SU-DHL-6 (cell line): ENCODE measurements at regions not wholly inside any gene's neighbourhood (a gene's known extent, or its start where the extent isn't known, plus 50 kb on each side); places are given as distances from the start of the nearest gene placed in this dataset.

Source experiments
- EZH2phosphoT487 ChIP-seq: fragments of 200-600 bp; sonication (generic), shearing (Covaris generic); conservative IDR thresholded peaks from 2 replicates; pipeline ENCODE4 v1.6.1; 2018; ENCODE audit warnings: mild to moderate bottlenecking, antibody characterized with exemption, low read length, moderate library complexity, mixed read lengths
- TF ChIP-seq, protein P1 (sequence below): fragments of 200-600 bp; sonication (generic); IDR thresholded peaks from one replicate; pipeline ENCODE4 v1.5.1; 2017; ENCODE audit warnings: antibody characterized with exemption, mild to moderate bottlenecking, low read length, moderate library complexity; ENCODE audit not compliant: insufficient read depth, poor library complexity, severe bottlenecking

GRCh38 chr9:30075022-30075421 lies 2309.4 kb upstream of the ACO1 start:
- TF ChIP-seq EZH2phosphoT487: no peak
- TF ChIP-seq, protein P1, sequence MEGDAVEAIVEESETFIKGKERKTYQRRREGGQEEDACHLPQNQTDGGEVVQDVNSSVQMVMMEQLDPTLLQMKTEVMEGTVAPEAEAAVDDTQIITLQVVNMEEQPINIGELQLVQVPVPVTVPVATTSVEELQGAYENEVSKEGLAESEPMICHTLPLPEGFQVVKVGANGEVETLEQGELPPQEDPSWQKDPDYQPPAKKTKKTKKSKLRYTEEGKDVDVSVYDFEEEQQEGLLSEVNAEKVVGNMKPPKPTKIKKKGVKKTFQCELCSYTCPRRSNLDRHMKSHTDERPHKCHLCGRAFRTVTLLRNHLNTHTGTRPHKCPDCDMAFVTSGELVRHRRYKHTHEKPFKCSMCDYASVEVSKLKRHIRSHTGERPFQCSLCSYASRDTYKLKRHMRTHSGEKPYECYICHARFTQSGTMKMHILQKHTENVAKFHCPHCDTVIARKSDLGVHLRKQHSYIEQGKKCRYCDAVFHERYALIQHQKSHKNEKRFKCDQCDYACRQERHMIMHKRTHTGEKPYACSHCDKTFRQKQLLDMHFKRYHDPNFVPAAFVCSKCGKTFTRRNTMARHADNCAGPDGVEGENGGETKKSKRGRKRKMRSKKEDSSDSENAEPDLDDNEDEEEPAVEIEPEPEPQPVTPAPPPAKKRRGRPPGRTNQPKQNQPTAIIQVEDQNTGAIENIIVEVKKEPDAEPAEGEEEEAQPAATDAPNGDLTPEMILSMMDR: no peak
